GM23248 (cell line): ENCODE measurements at regions not wholly inside any gene's neighbourhood (a gene's known extent, or its start where the extent isn't known, plus 50 kb on each side); places are given as distances from the start of the nearest gene placed in this dataset.

Source experiments
- DNase-seq: peaks from one replicate; pipeline ENCODE4 v3.0.0-alpha.2; 2015
- H2AFZ ChIP-seq: fragments of 200-600 bp; sonication (generic); 2 replicates; pipeline ENCODE4 v1.6.1; 2016; ENCODE audit warnings: antibody characterized with exemption
- H3F3A ChIP-seq: fragments of 200-600 bp; sonication (generic); 2 replicates; pipeline ENCODE4 v1.6.1; 2016; ENCODE audit warnings: mild to moderate bottlenecking, antibody characterized with exemption, mixed run types; ENCODE audit not compliant: insufficient read depth
- H3K27ac ChIP-seq: fragments of 200-600 bp; sonication (generic); 2 replicates; pipeline ENCODE4 v1.5.1; 2016; ENCODE audit warnings: mild to moderate bottlenecking
- H3K27me3 ChIP-seq: fragments of 200-600 bp; sonication (generic); replicated peaks from 2 replicates; pipeline ENCODE4 v1.6.1; 2016; ENCODE audit warnings: mild to moderate bottlenecking; ENCODE audit not compliant: insufficient read depth
- H3K36me3 ChIP-seq: fragments of 200-600 bp; sonication (generic); 2 replicates; pipeline ENCODE4 v1.6.1; 2016; ENCODE audit warnings: low read depth, mild to moderate bottlenecking
- H3K4me1 ChIP-seq: fragments of 200-600 bp; sonication (generic); 2 replicates; pipeline ENCODE4 v1.6.1; 2016; ENCODE audit warnings: mild to moderate bottlenecking; ENCODE audit not compliant: insufficient read depth
- H3K4me2 ChIP-seq: fragments of 200-600 bp; sonication (generic); one replicate; pipeline ENCODE4 v1.6.1; 2016; ENCODE audit warnings: mild to moderate bottlenecking; ENCODE audit not compliant: unreplicated experiment
- H3K4me3 ChIP-seq: fragments of 200-600 bp; sonication (generic); 2 replicates; pipeline ENCODE4 v1.5.1; 2016; ENCODE audit warnings: mild to moderate bottlenecking
- H3K79me2 ChIP-seq: fragments of 200-600 bp; sonication (generic); 2 replicates; pipeline ENCODE4 v1.6.1; 2016; ENCODE audit warnings: mild to moderate bottlenecking; ENCODE audit not compliant: insufficient read depth
- H3K9ac ChIP-seq: fragments of 200-600 bp; sonication (generic); 2 replicates; pipeline ENCODE4 v1.6.1; 2016; ENCODE audit warnings: mild to moderate bottlenecking
- H3K9me2 ChIP-seq: fragments of 200-600 bp; sonication (generic); 2 replicates; pipeline ENCODE4 v1.6.1; 2016; ENCODE audit warnings: mixed run types, mild to moderate bottlenecking, moderate library complexity; ENCODE audit not compliant: insufficient read depth
- H3K9me3 ChIP-seq: fragments of 200-600 bp; sonication (generic); one replicate; pipeline ENCODE4 v1.6.1; 2017; ENCODE audit warnings: low read depth
- H4K20me1 ChIP-seq: fragments of 200-600 bp; sonication (generic); 2 replicates; pipeline ENCODE4 v1.6.0; 2016; ENCODE audit not compliant: insufficient read depth
- EZH2 ChIP-seq: fragments of 200-600 bp; sonication (generic); IDR thresholded peaks from 2 replicates; pipeline ENCODE4 v1.6.1; 2018; ENCODE audit warnings: antibody characterized with exemption, mild to moderate bottlenecking; ENCODE audit not compliant: insufficient read depth, poor library complexity, severe bottlenecking
- EZH2phosphoT487 ChIP-seq: fragments of 200-600 bp; sonication (generic); IDR thresholded peaks from 2 replicates; pipeline ENCODE4 v1.6.1; 2018; ENCODE audit warnings: antibody characterized with exemption, moderate library complexity, mild to moderate bottlenecking, low read depth; ENCODE audit not compliant: insufficient read depth
- WGBS, 2 experiments: methylation state at CpG; one replicate each; pipeline ENCODE4 v1.1.6; 2015 to 2017; ENCODE audit warnings: low lambda C conversion rate in 2 of 2, low coverage in 1 of 2; ENCODE audit errors: missing lambda C conversion rate in 2 of 2; 5-methylcytosine and 5-hydroxymethylcytosine counted together
- in situ Hi-C: fragments of 300-500 bp; cut with MboI; formaldehyde crosslinking; loops from 2 replicates; pipeline ENCODE4 v1.15.0; 2020

DNA sequence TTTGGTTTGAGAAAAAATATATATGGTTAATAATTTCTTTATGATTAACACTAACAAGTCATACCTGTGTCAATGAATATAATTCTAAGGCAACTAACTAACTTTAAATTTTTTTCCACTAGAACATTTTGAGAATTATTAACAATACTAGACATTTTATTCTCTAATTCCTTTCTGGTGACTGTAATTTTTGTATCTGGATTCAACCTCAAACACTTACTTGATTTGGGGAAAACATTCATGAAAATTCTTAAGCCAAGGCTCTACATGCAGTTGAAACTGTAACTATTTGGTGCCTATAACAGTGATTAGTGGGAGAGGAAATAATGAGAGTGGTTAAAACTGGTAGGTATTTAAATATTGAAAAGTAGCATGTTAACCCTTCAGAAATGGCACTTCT lies 546.5 kb upstream of the KLHL29 start:
- H3K4me3 ChIP-seq, result no peak overlapping the region
- no peak overlapping the region for H3K4me2 ChIP-seq

DNA sequence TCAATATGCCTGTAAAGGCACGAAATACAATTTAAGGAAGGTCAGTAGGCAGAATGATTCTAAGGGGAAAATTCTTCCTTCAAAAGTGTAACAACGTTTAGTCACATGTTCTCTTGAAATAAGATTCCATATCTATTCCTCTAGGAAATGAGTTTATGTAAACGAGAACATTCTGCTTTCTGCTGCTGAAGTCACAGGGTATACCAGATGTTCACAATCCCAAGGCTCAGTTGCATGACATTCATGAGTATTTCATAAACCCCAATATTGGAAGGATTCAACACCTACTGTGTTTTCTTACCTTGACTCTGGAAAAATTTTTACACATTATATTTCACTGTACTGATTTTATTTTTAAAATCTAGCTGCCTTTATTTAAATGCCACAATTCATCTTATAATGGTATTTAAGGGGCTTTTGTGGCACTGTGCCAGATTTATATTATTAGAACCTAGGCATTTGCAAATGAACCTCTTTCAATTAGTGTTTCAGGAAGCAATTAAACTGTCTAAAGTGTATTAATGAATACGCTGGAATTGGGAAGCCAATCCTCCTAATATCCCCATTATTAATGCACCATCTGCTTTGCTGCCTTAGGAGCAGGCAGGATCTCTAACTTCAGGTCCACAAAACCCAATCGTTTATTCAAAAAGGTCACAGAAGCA lies 542.6 kb upstream of the KLHL29 start:
- H4K20me1 ChIP-seq, result no peaks in the 10 kb centered on the region
- no peaks in the 10 kb centered on the region for H3K9me3 ChIP-seq
- no peak overlapping the region for H3K4me2 ChIP-seq
- H3K9ac ChIP-seq, result no peak overlapping the region
- no peak for TF ChIP-seq EZH2phosphoT487
- TF ChIP-seq EZH2, result no peak
- no peaks in the 10 kb centered on the region for H3F3A ChIP-seq
- H3K27me3 ChIP-seq, result no peaks in the 10 kb centered on the region
- H3K79me2 ChIP-seq, result no peaks in the 10 kb centered on the region
- H2AFZ ChIP-seq, result no peak overlapping the region
- no peaks in the 10 kb centered on the region; the same call in 1 of the 2 replicates for H3K9me2 ChIP-seq
- in situ Hi-C loops, result no loop called here
- WGBS, 2 experiments, result 4 to 6% methylated on average over 5 of the region's 5 CpGs
- H3K36me3 ChIP-seq, result no peaks in the 10 kb centered on the region
- no peak overlapping the region for H3K4me3 ChIP-seq
- H3K4me1 ChIP-seq, result no peaks in the 10 kb centered on the region
- DNase-seq, result no peak
- H3K27ac ChIP-seq, result no peak overlapping the region

More for the DNA sequence above, 546.5 kb upstream of the KLHL29 start:
- Histone ChIP-seq H3K9ac (no peak overlapping the region), H4K20me1 (no peaks in the 10 kb centered on the region), H3K36me3 (no peaks in the 10 kb centered on the region), H3K9me2 (no peaks in the 10 kb centered on the region; the same call in 1 of the 2 replicates), H3K27me3 (no peaks in the 10 kb centered on the region), H3K9me3 (no peaks in the 10 kb centered on the region), H3F3A (no peaks in the 10 kb centered on the region), H3K27ac (no peak overlapping the region), H3K4me1 (no peaks in the 10 kb centered on the region), H2AFZ (no peak overlapping the region), H3K79me2 (no peaks in the 10 kb centered on the region)
- in situ Hi-C loops, result no loop called here
- DNase-seq, result no peak
- TF ChIP-seq EZH2 (no peak), EZH2phosphoT487 (no peak)

GRCh38 chr2:22843919-22844537 lies 541.0 kb upstream of the KLHL29 start:
- in situ Hi-C loops, result no loop called here

DNA sequence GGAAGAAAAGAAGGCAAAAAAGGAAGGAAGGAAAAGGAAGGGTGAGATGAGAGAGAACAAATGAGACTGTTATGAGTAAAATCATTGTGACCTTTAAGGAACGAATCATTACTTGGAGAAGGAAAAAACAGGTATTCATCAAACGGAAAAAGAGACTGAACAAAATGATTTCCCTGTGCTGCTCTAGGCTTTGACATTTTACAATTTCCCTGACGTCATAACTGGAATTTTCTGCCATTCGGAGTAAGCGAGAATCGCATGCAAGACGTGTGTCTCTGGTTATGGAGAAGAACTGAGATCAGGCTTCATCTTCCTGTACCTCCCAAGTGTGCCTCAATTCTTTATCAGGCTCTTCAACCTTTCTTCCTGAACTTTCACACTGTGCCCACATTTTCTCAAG lies 534.7 kb upstream of the KLHL29 start:
- Histone ChIP-seq H3K4me1 (no peaks in the 10 kb centered on the region), H3K9me3 (no peaks in the 10 kb centered on the region), H3K9me2 (no peaks in the 10 kb centered on the region), H2AFZ (no peak overlapping the region), H3K36me3 (no peaks in the 10 kb centered on the region), H3K4me3 (no peak overlapping the region), H3K27ac (no peak overlapping the region), H3K9ac (no peak overlapping the region), H3F3A (no peaks in the 10 kb centered on the region), H3K79me2 (no peaks in the 10 kb centered on the region), H3K4me2 (no peak overlapping the region), H4K20me1 (no peaks in the 10 kb centered on the region), H3K27me3 (no peaks in the 10 kb centered on the region)
- DNase-seq, result no peak
- TF ChIP-seq EZH2phosphoT487 (no peak), EZH2 (no peak)
- 39 to 41% methylated on average over 7 of the region's 7 CpGs for WGBS, 2 experiments
- in situ Hi-C loops, result no loop called here

More at GRCh38 chr2:22843919-22844537, 541.0 kb upstream of the KLHL29 start:
- Histone ChIP-seq H3K9me3 (no peaks in the 10 kb centered on the region), H2AFZ (no peak overlapping the region), H3K4me1 (no peaks in the 10 kb centered on the region), H3K9me2 (no peaks in the 10 kb centered on the region; the same call in 1 of the 2 replicates), H3K9ac (no peak overlapping the region), H3K4me2 (no peak overlapping the region), H3K4me3 (no peak overlapping the region), H3K27me3 (no peaks in the 10 kb centered on the region), H3K27ac (no peak overlapping the region), H3F3A (no peaks in the 10 kb centered on the region), H4K20me1 (no peaks in the 10 kb centered on the region), H3K79me2 (no peaks in the 10 kb centered on the region), H3K36me3 (no peaks in the 10 kb centered on the region)
- no peak for DNase-seq
- no peak for TF ChIP-seq EZH2phosphoT487
- no peak for TF ChIP-seq EZH2
- 0% methylated on average over 1 of the region's 1 CpG for WGBS, 2 experiments

- Histone ChIP-seq H3K36me3 (no peaks in the 10 kb centered on the region), H3K9me3 (no peaks in the 10 kb centered on the region), H3K9me2 (no peaks in the 10 kb centered on the region), H4K20me1 (no peaks in the 10 kb centered on the region), H3K4me3 (no peak overlapping the region), H3K79me2 (no peaks in the 10 kb centered on the region), H3K4me1 (no peaks in the 10 kb centered on the region), H3F3A (no peaks in the 10 kb centered on the region), H3K27me3 (no peaks in the 10 kb centered on the region), H2AFZ (no peak overlapping the region), H3K27ac (no peak overlapping the region), H3K9ac (no peak overlapping the region), H3K4me2 (no peak overlapping the region)
- in situ Hi-C loops, result no loop called here
- 4 to 6% methylated on average over 3 of the region's 3 CpGs for WGBS, 2 experiments
- TF ChIP-seq EZH2, result no peak
- no peak for TF ChIP-seq EZH2phosphoT487
- no peak for DNase-seq
Observed at GRCh38 chr2:22854588-22854987, 530.4 kb upstream of the KLHL29 start.
